ENCODE measurements at regions not wholly inside any gene's neighbourhood (a gene's known extent, or its start where the extent isn't known, plus 50 kb on each side); places are given as distances from the start of the nearest gene placed in this dataset.
"Not testable (repeated sequence)": the region's sequence is repeated elsewhere in the genome, so short reads cannot be mapped to it uniquely, and the experiment has no call there.

DNA sequence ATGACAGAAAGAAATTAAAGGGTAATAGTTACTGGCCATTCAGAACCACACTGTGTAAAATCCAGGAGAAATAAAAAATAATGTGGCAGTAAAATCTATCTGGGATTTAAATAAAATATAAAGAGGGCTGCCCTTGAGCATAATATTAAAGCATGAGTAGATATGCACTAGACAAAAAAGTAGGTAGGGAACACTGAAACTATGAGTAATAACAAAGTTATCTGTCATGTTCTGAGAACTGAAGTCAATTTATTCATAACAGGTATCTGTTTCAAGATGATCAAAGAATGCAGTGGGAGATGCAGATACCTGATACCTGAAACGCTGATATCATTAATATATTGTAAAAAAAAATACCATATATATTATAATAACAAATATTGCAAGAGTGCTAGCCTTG lies 1672.0 kb downstream of the SLITRK5 start:
- DNase-seq (ENCODE audit: low read depth): no peak

- DNase-seq (ENCODE audit: low read depth): no peak
Observed at GRCh38 chr13:89352384-89352783, 1681.2 kb downstream of the SLITRK5 start.

- no peak for DNase-seq (ENCODE audit: low read depth)
Observed at GRCh38 chr13:89361909-89362308, 1690.7 kb downstream of the SLITRK5 start.

GRCh38 chr13:89363144-89363543 lies 1692.0 kb downstream of the SLITRK5 start:
- DNase-seq (ENCODE audit: low read depth): no peak

DNA sequence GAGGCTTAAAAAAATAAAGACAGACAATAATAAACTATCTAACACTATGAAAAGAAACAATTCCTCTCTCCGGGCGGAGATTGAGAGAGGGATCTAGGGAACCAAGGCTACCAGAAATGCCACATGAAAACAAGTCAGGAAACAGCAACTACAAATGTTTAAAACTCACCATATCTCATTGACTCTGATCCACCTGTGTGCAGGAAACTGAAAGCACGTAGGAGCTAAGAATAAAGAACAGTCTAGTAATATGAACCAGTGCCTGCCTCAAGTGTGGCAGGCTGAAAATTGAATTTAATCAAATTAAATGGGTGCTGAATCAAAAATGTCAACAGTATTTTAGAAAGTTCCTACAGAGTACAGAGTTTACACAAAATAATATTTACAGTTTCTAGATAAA lies 1701.0 kb downstream of the SLITRK5 start:
- no peak for DNase-seq (ENCODE audit: low read depth)

DNA sequence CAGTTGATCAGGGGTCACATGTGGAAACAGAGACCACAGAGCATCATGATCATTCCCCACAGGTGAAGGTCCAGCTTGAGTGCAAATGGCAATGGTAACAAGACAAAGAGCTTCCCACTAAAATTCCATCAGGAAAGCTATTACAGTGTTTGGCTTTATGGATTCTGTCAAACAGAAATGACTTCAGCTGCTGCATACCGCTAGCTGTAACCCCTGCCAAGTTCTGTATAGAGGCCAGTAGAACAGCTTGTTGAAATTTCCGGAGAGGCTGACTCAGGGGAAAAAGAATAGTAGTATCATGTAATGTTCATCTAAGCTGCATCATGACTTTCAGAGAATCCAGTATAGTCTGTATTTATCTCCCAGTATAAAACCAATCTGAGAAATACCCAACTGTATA lies 1704.7 kb downstream of the SLITRK5 start:
- DNase-seq (ENCODE audit: low read depth): no peak

- DNase-seq (ENCODE audit: low read depth): no peak
Observed at GRCh38 chr13:89380101-89380500, 1708.9 kb downstream of the SLITRK5 start.

GRCh38 chr13:89382981-89383380 lies 1711.8 kb downstream of the SLITRK5 start:
- no peak for DNase-seq (ENCODE audit: low read depth)

GRCh38 chr13:89383891-89384290 lies 1712.7 kb downstream of the SLITRK5 start:
- no peak for DNase-seq (ENCODE audit: low read depth)

- no peak for DNase-seq (ENCODE audit: low read depth)
Observed at GRCh38 chr13:89393758-89394304, 1722.7 kb downstream of the SLITRK5 start.

DNA sequence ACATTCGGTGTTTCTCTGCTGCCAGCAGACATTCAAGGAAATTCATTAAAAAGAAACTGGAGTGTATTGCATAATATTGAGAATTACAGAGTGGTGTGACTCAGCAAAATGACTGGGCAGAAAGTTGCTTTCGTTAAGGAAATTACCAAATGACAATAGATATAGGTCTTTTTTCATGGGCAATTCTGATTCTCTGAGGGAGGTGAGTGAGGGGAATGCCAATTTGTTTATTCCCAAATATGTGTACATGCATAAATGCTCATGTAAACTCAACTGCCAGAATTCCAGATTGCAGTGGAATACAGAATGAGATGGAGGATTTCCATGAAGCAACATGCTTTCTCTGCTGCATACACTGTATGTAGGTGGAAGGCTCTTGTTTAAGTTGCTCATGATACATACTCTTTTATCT lies 1730.1 kb downstream of the SLITRK5 start:
- DNase-seq (ENCODE audit: low read depth): no peak

GRCh38 chr13:89402211-89402610 lies 1731.0 kb downstream of the SLITRK5 start:
- no peak for DNase-seq (ENCODE audit: low read depth)

DNA sequence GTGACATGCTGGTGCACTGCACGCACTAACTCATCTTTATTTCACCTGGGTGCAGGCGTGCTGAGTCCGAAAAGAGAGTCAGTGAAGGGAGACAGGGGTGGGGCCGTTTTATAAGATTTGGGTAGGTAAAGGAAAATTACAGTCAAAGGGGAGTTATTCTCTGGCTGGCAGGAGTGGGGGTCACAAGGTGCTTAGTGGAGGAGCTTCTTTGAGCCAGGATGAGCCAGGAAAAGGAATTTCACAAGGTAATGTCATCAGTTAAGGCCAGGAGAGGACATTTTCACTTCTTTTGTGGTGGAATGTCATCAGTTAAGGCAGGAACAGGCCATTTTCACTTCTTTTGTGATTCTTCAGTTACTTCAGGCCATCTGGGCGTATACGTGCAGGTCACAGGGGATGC lies 1734.9 kb downstream of the SLITRK5 start:
- DNase-seq (ENCODE audit: low read depth): not testable (repeated sequence)

- no peak for DNase-seq (ENCODE audit: low read depth)
Observed at GRCh38 chr13:89407357-89407756, 1736.2 kb downstream of the SLITRK5 start.

DNA sequence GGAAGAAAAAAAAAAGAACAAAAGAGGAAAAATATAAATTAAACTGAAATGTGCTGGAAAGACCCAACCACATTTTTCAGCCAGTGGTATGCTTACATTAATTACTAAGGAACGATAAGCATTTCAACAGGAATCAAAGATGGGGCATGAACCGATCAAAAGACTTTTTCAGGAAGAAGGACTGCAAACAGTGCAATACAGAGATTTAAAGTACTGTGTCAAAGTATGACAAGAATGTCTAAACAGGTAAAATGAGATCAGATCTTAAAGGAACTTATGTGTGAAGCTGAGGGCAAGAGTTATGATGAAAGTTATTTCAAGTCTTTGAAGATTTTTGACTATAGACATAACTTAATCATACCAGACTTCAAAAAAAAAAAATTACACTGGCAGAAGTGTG lies 1761.8 kb downstream of the SLITRK5 start:
- no peak for DNase-seq (ENCODE audit: low read depth)

DNA sequence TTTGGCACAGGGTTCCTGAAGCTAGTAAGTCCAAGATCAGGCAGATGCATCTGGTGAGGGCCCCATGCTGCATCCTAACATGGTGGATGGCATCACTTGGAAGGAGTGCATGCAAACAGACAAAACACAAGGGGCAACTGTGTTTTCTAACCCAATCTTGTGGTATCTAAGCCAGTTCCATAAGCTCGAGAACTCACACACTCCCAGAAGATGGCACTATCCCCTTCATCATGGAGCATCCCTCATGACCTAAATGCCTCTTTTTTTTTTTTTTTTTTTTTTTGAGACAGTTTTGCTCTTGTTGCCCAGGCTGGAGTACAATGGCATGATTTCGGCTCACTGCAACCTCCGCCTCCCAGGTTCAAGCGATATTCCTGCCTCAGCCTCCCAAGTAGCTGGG lies 1763.5 kb downstream of the SLITRK5 start:
- DNase-seq (ENCODE audit: low read depth): not testable (repeated sequence)

DNA sequence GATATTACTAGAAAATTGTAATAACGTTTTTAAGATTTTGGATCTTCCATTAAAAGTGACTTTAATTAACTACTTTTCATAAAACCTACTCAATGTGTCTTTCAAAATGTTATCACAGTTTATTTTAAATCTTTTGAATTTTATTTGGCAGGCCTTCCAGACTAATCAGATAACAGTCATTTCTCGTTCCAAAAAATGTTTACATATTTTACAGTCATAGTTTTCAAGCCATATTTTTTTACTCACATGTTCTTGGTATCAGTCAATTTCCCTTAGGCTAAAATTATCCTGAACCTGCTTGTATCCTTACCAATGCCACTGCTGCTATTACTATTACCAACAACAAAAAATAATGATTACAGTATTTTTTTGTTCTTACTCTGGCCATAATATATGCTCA lies 1783.5 kb downstream of the SLITRK5 start:
- no peak for DNase-seq (ENCODE audit: low read depth)

- no peak for DNase-seq (ENCODE audit: low read depth)
Observed at GRCh38 chr13:89455225-89455624, 1784.1 kb downstream of the SLITRK5 start.

GRCh38 chr13:89455741-89456140 lies 1784.6 kb downstream of the SLITRK5 start:
- no peak for DNase-seq (ENCODE audit: low read depth)

- DNase-seq (ENCODE audit: low read depth): no peak
Observed at GRCh38 chr13:89457977-89458376, 1786.8 kb downstream of the SLITRK5 start.

DNA sequence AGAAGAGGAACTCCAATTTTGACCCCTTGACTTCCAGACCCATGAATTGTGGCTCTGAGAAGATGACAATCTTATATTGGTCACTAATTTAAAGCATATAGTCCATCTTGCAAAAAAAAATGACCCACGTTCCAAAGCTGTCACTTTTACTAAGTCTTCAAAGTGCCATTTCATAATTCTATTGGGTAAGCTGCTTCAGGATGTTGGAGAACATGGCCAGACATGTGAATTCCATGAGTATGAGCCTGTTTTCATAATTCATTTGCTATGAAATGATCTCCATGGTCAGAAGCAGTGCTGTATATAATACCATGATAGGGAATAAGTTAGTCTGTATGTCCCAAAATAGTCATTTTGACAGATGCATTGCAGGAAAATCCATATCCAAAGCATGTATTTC lies 1787.3 kb downstream of the SLITRK5 start:
- DNase-seq (ENCODE audit: low read depth): no peak

DNA sequence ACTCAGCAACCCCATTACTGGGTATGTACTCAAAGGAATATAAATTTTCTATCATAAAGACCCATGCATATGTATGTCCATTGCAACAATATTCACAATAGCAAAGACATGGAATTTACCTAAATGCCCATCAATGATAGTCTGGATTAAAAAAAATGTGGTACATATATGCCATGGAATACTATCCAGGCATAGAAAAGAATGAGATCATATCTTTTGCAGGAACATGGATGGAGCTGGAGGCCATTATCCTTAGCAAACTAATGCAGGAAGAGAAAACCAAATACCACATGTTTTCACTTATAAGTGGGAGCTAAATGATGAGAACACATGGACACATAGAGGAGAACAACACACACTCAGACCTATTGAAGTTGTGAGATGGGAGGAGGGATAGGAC lies 1789.7 kb downstream of the SLITRK5 start:
- not testable (repeated sequence) for DNase-seq (ENCODE audit: low read depth)

DNA sequence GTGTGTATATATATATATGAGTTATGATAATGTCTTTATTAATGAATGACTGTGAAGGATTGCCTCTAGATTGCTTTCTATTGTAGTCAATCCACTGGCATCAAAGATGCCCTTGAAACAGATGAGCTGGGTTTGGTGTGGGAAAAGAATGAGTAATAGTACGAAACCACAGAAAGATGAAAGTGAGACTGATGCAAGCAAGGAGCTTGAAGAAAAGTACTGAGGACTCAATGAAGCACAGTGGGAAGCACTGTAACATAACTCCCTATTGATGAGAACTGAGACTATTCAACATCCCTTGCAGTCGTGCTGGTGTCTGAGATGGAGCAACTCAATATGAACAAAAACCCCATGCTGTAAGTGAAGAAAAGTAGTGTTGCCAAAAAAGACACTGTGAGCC lies 1794.2 kb downstream of the SLITRK5 start:
- DNase-seq (ENCODE audit: low read depth): no peak

GRCh38 chr13:89468081-89468480 lies 1796.9 kb downstream of the SLITRK5 start:
- no peak for DNase-seq (ENCODE audit: low read depth)

DNA sequence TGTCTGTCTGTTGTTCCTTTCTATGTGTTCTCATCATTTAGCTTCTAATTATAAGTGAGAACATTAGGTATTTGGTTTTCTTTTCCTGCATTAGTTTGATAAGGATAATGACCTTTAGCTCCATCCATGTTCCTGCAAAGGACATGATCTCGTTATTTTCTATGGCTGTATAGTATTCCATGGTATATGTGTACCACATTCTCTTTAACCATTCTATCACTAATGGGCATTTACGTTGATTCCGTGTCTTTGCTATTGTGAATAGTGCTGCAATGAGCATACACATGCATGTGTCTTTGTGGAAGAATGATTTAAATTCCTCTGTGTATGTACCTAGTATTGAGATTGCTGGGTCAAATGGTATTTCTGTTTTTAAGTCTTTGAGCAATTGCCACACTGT lies 1799.7 kb downstream of the SLITRK5 start:
- DNase-seq (ENCODE audit: low read depth): no peak

All from stimulated activated CD8-positive, alpha-beta memory T cell treated with anti-CD3 and anti-CD28 coated beads, Interleukin-15, amount 100 ng/mL, for 1 hour (primary cell).